SK-N-SH (cell line): ENCODE measurements at regions not wholly inside any gene's neighbourhood (a gene's known extent, or its start where the extent isn't known, plus 50 kb on each side); places are given as distances from the start of the nearest gene placed in this dataset.

Source experiments
- RFX5 ChIP-seq: IDR thresholded peaks from 2 replicates; pipeline ENCODE4 v1.6.1; 2012; ENCODE audit warnings: mild to moderate bottlenecking, improper control_type of control experiment, low read length
- TF ChIP-seq, protein P1 (sequence below): IDR thresholded peaks from 2 replicates; pipeline ENCODE4 v1.6.1; 2012; ENCODE audit warnings: mild to moderate bottlenecking, low read depth, low read length, moderate library complexity
- TF ChIP-seq, protein P2 (sequence below): fragments of 200-600 bp; sonication (generic); IDR thresholded peaks from 2 replicates; pipeline ENCODE4 v1.6.1; 2017; ENCODE audit warnings: antibody characterized with exemption, mild to moderate bottlenecking, moderate library complexity

DNA sequence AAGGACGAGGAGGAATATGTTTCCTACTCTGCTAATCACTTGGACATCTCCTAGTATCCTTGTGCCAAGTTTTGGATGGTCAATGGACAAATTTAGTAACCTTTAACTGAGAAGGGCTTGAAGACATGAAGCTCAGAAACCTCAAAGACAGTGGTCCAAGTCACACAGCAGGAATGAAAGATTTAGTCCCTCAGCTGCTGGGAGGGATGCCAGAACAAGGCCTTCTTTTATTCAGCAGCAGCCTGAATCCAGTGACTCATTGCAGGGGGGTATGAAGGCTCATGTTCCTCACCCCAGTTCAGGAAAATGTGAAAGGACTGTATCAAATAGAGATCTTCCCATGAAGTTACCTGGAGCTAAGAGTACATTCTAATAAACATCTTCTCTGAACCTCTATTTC is 214.9 kb upstream of the UGT8 start:
- TF ChIP-seq RFX5, result no peak
- TF ChIP-seq, protein P1, sequence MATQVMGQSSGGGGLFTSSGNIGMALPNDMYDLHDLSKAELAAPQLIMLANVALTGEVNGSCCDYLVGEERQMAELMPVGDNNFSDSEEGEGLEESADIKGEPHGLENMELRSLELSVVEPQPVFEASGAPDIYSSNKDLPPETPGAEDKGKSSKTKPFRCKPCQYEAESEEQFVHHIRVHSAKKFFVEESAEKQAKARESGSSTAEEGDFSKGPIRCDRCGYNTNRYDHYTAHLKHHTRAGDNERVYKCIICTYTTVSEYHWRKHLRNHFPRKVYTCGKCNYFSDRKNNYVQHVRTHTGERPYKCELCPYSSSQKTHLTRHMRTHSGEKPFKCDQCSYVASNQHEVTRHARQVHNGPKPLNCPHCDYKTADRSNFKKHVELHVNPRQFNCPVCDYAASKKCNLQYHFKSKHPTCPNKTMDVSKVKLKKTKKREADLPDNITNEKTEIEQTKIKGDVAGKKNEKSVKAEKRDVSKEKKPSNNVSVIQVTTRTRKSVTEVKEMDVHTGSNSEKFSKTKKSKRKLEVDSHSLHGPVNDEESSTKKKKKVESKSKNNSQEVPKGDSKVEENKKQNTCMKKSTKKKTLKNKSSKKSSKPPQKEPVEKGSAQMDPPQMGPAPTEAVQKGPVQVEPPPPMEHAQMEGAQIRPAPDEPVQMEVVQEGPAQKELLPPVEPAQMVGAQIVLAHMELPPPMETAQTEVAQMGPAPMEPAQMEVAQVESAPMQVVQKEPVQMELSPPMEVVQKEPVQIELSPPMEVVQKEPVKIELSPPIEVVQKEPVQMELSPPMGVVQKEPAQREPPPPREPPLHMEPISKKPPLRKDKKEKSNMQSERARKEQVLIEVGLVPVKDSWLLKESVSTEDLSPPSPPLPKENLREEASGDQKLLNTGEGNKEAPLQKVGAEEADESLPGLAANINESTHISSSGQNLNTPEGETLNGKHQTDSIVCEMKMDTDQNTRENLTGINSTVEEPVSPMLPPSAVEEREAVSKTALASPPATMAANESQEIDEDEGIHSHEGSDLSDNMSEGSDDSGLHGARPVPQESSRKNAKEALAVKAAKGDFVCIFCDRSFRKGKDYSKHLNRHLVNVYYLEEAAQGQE, result no peak
- TF ChIP-seq, protein P2, sequence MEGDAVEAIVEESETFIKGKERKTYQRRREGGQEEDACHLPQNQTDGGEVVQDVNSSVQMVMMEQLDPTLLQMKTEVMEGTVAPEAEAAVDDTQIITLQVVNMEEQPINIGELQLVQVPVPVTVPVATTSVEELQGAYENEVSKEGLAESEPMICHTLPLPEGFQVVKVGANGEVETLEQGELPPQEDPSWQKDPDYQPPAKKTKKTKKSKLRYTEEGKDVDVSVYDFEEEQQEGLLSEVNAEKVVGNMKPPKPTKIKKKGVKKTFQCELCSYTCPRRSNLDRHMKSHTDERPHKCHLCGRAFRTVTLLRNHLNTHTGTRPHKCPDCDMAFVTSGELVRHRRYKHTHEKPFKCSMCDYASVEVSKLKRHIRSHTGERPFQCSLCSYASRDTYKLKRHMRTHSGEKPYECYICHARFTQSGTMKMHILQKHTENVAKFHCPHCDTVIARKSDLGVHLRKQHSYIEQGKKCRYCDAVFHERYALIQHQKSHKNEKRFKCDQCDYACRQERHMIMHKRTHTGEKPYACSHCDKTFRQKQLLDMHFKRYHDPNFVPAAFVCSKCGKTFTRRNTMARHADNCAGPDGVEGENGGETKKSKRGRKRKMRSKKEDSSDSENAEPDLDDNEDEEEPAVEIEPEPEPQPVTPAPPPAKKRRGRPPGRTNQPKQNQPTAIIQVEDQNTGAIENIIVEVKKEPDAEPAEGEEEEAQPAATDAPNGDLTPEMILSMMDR, result no peak
